ENCODE measurements at regions not wholly inside any gene's neighbourhood (a gene's known extent, or its start where the extent isn't known, plus 50 kb on each side); places are given as distances from the start of the nearest gene placed in this dataset.

DNA sequence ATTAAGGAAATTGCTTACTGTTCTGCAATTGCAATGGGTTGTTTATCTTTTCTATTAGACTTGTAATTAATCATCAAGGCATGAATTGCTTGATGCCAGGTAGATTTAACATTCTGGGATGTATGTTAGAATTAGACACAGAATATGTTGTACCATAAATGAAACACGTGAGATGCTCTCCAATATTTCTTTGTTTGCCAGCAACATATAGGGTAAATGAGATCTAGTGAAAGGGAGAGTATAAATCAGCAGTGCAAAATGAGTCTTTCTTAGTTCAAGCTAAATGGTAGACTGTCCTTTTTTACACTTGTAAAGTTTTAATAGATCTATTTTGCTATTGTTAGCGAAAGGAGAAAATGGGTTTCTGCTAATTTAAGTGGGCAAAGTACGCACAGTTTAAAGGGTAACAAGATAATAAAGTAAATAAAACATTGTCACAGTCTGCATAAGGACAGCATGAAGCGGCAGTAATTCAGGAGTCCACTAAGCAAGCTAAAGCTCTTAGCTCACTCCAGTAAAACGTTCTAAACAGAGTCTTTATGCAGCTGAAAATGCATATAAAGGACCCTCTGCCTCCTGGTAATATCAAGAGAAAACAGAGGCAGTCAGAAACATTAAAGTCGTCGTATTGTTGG, 1137.1 kb downstream of the OLFM4 start:
- DNase-seq (ENCODE audit: low read depth): no peak

DNA sequence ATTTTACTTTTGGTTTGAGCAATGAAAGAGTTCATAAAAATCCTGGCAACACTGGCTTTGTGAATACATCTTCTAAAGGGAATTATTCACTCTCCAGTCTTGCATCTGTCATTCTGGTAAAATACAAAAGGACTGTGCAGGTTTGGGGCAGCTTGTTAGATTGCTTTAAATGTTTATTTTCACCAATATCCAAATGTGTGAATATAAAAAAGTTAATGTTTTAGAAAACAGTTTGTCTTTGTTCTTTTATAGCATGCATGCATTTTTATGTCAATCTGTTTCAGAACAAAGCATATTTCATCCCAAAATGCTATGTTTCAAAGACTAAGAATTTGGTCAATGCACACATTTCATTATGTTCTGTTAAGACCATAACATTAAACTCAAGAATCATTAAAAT, 1145.4 kb downstream of the OLFM4 start:
- no peak for DNase-seq (ENCODE audit: low read depth)

DNA sequence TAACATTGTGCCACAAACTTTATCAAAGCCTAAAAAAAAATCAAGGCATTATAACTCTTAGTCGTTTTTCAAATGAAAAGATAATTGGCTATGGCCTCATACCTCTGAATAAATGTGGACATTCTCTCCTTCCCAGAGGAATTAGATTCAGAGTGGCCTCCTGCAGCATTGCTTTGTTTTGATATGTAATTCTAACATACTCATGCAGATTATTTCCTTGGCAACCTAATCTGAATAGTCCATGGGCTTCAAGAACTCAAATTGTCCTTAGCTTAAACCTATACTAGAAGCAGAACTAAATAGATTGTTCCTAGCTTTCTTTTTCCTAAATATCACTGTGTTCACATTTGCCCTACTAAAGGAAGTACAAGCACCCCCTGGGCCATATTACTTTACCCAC, 1146.9 kb downstream of the OLFM4 start:
- no peak for DNase-seq (ENCODE audit: low read depth)

- DNase-seq (ENCODE audit: low read depth): no peak
Measured at GRCh38 chr13:54177466-54177865, 1148.9 kb downstream of the OLFM4 start.

- DNase-seq (ENCODE audit: low read depth): no peak
Measured at GRCh38 chr13:54183166-54183565, 1154.6 kb downstream of the OLFM4 start.

DNA sequence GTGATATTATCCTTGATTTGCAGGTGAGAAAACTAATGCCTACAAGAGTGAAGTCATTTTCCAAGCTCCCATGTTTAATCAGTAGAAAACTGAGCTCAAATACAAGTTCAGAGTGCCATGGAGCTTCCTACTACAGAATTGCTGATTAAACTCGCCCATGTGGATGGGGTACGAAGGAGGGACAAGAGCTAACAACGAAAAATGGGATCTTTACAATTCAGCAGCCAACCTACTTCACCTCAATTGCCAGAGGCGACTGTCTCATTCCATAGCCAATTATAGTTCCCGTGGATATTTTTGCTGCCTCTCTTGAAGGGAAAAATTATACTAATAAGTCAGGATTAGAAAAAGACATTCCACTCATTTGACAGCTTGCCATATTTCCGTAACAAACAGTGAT, 1155.1 kb downstream of the OLFM4 start:
- DNase-seq (ENCODE audit: low read depth): no peak

- no peak for DNase-seq (ENCODE audit: low read depth)
Measured at GRCh38 chr13:54184576-54184975, 1156.0 kb downstream of the OLFM4 start.

DNA sequence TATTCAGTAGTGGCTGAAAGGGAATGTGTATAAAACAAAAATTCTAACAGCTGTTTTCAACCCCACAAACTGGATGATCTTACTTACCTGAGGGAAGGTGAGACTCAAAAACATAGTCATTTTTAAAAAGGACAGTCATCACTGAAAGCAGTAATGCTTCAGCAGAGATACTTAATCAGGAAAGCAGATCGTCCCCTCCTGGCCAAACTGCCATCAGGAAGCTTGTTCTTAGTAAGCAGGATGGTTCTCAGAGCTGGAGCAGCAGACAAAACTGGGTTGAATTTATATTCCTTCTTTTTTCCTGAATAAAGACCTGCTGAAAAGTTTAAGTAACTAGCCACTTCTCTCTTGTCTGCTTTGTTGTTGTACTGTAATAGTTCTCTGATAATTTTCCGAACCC, 1156.5 kb downstream of the OLFM4 start:
- DNase-seq (ENCODE audit: low read depth): no peak

DNA sequence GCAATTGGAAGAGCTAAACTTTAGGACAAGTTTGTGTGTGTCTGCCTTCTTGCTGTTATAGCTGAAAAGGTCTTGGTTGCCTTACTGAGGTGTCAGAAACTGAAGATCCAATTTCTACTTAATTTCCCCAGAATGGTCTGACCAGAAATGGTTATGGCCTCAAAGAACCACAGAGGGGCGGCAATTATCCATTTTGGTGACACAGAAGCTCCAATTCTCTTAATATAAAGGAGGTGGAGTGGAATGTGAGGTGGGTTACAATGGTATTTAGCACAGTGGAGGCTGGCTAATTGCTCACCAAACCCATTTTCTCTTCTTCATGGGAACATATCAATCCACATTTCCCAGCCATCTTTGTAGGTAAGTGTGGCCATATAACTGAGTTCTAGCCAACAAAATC, 1157.2 kb downstream of the OLFM4 start:
- no peak for DNase-seq (ENCODE audit: low read depth)

- DNase-seq (ENCODE audit: low read depth): no peak
Measured at GRCh38 chr13:54187461-54187860, 1158.8 kb downstream of the OLFM4 start.

GRCh38 chr13:54194233-54195024, 1165.8 kb downstream of the OLFM4 start:
- no peak for DNase-seq (ENCODE audit: low read depth)

DNA sequence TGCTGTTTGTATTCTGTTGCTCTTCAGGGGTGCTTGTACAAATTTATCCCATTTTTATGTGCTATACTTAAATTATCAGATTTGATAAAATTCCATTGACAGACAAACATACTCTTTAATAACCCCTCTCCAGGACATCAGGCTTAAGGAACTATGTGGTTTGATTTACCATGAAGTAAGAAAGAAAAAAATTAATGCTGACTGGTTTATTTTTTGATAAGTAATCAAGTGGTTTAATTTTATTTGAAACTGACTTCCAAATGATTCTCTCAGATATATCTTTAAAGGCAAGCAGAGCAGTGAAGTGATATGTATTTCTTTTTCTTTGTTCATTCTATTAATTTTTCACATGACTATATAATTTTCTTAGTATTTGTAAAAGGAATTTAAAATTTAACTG, 1168.1 kb downstream of the OLFM4 start:
- no peak for DNase-seq (ENCODE audit: low read depth)

DNA sequence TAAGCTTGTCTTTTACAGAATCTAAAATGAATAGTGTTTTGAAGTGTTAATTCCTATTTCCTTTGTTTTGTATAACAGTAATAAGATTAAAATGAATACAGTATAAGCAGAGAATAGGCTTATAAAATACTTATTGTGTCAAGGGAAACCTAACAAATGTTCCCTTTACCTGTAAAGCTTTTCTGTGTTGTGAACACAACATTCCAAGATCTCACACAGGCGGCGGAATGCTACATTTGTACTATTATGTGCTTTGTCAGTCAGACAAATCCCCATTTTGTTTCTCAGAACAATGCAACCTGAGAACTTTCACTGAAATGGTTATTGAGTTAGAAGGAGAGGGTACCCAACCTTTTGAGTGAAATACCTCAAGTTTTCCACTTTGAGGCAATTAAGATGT, 1170.3 kb downstream of the OLFM4 start:
- no peak for DNase-seq (ENCODE audit: low read depth)

DNA sequence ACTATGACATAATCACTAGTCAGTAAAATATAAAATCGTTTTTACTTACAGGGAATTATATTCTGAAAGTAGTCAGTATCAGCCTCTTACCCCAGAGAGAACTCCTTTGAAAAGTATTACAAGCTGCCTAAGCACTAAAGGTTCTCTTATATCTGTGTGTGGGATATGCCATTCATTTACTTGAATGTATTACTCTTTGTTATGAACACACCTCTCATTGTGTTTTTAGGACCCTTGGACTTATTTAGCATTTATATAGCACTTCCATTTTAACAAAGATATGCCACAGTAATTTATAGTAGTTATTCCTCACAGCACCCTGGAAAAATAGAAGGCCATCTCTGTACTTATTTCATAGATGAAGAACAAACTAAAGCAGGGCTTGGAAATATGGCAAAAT, 1178.0 kb downstream of the OLFM4 start:
- no peak for DNase-seq (ENCODE audit: low read depth)

DNA sequence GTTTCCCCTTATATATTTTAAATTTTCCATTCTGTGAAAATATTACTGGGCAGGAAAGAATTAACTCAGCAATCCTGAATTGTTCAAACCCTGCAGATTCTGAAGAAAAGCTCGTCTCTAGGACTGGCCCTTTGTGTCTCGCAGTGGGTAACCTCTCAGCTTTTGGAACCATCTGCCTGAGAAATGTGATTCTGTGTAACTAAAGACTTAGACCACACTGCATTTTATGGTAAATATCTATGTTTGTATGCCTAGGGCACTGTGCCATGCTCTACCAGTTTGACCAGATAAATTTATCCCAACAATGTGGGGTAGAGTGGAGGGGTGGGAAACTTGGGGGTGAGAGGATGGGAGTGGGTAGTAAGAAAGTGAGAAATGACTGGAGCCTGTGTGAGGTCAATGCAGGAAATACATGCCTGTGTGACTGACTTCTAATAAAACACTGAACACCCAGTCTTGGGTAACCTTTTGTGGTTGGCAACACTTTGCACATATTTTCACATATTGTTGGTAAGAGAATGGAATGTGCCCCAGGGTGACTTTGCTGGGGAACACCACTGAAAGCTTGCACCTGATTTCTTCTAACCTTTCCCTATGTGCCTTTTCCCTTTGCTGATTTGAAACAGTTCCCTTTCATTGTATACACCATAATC, 1181.9 kb downstream of the OLFM4 start:
- DNase-seq (ENCODE audit: low read depth): no peak

DNA sequence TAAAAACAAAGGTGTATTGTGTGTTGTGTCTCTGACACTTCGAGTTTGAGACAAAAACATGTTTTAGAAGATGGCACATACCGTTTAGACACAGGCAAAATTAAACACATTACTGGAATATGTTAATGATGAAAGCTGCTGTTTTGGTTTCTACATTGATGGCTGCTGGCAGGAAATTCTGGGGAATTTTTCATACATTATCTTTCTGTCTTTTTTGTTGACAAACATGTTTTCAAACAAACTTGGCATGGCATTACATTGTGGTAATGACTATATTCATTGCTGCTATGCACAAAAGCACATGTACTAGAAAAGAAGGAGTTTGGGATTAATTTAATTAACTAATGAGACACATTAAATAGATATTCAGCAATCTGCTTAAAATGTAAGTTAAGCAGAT, 1187.6 kb downstream of the OLFM4 start:
- no peak for DNase-seq (ENCODE audit: low read depth)

DNA sequence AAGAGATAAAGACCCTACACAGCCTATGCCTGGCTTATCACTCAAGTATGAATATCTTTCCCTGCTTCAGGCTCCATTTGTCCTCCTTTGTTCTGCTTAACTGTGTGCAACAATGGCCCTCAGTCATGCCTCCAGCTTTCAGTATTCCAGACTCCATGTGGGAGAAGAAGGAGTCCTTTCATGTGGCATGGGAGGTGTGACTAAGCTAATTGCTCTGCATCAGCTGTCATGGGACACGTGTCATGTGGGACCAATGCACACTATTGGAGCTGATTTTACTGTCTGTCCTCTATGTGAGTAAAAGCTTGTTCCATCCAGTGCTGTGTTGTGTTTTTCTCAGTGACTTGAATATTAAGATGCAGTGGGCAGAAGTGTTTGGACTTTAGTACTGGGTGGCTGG, 1198.3 kb downstream of the OLFM4 start:
- DNase-seq (ENCODE audit: low read depth): no peak

DNA sequence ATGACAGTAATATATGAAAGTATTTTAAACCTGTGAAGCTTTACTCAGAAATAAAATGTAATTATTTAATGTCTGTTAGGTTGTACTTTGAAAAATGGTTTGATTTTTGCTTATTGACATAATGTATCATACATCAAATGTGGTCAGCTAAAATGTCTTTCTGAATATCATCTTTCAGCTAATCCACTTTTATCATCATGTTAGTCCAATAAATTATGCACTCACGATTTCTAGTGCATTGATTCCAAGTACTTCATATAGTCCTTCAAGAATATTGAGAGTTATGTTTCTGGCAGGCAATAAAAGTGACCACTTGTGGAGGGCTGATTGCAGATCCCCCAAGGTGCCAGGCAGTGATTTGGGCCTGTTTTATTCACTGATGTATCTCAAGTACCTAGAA, 1204.1 kb downstream of the OLFM4 start:
- DNase-seq (ENCODE audit: low read depth): no peak

DNA sequence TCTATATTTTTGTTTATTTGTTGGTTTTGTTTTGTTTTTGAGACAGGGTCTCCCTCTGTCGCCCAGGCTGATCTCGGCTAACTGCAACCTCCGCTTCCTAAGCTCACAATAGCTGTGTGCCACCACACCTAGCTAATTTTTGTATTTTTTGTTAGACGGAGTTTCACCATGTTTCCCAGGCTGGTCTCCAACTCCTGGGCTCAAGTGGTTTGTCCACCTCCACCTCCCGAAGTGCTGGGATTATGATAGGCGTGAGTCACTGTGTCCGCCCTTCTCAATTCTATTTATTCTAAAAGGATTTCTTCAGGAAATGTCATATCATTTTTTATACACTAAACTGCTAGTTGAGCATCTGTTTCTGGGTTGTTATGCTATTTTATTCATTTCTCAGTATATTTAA, 1206.0 kb downstream of the OLFM4 start:
- DNase-seq (ENCODE audit: low read depth): no peak

DNA sequence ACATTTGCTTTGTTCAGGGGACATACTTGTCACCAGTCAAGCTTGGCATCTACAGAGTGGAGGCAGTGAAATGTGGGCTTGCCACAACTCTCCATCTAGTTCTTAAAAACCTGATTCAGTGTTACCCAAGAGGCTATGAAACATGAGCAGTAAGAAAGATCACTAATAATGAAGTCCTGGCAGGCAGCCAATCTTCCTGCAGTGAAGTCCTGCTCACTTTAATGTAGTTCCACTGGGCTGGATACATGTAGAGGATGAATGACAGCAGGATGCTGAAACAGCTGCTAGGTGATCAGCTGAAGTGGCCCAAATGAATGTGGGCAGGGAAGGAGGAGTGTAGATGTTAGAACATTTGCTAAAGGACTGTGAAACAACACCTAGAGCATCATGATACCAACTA, 1213.1 kb downstream of the OLFM4 start:
- no peak for DNase-seq (ENCODE audit: low read depth)

- no peak for DNase-seq (ENCODE audit: low read depth)
Measured at GRCh38 chr13:54248306-54248705, 1219.7 kb downstream of the OLFM4 start.

DNA sequence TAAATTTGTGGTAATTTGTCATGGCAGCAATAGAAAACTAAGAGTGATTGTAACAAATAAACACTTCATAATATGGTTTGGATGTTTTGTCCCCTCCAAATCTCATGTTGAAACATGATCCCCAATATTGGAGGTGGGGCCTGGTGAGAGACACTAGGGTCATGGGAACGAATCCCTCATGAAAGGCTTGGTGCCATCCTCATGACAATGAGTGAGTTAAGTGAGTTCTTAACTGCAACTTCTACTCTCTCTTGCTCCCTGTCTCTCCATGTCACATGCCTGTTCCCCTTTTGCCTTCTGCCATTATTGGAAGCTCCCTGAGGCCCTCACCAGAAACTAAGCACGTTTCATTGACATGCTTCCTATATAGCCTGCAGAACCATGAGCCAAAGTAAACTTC, 1233.2 kb downstream of the OLFM4 start:
- DNase-seq (ENCODE audit: low read depth): no peak

GRCh38 chr13:54263868-54264267, 1235.3 kb downstream of the OLFM4 start:
- no peak for DNase-seq (ENCODE audit: low read depth)

All from activated gamma-delta T cell treated with anti-CD3 and anti-CD28 coated beads, Interleukin-2, amount 50 U/mL, for 16 hours (primary cell).